ENCODE measurements at regions not wholly inside any gene's neighbourhood (a gene's known extent, or its start where the extent isn't known, plus 50 kb on each side); places are given as distances from the start of the nearest gene placed in this dataset.

GRCh38 chr1:58430421-58431275, 115.9 kb downstream of the OMA1 start:
- no peak for DNase-seq

- DNase-seq: no peak
Observed at GRCh38 chr1:58426918-58427317, 119.6 kb downstream of the OMA1 start.

- no peak for DNase-seq
Observed at GRCh38 chr1:58422436-58422835, 124.1 kb downstream of the OMA1 start.

- DNase-seq: no peak
Observed at GRCh38 chr1:58418283-58419228, 128.0 kb downstream of the OMA1 start.

- no peak for DNase-seq
Observed at GRCh38 chr1:58412071-58412580, 134.4 kb downstream of the OMA1 start.

- DNase-seq: no peak
Observed at GRCh38 chr1:58409890-58410289, 136.6 kb downstream of the OMA1 start.

GRCh38 chr1:58409336-58409735, 137.2 kb downstream of the OMA1 start:
- DNase-seq: no peak

- no peak for DNase-seq
Observed at GRCh38 chr1:58406301-58407071, 140.0 kb downstream of the OMA1 start.

- no peak for DNase-seq
Observed at GRCh38 chr1:58405660-58406059, 140.9 kb downstream of the OMA1 start.

GRCh38 chr1:58403894-58404293, 142.6 kb downstream of the OMA1 start:
- no peak for DNase-seq

- DNase-seq: no peak
Observed at GRCh38 chr1:58402444-58402843, 144.1 kb downstream of the OMA1 start.

GRCh38 chr1:58401991-58402390, 144.5 kb downstream of the OMA1 start:
- no peak for DNase-seq

GRCh38 chr1:58399176-58399575, 147.3 kb downstream of the OMA1 start:
- no peak for DNase-seq

- DNase-seq: no peak
Observed at GRCh38 chr1:58398714-58399113, 147.8 kb downstream of the OMA1 start.

GRCh38 chr1:58397187-58397820, 149.2 kb downstream of the OMA1 start:
- no peak for DNase-seq

GRCh38 chr1:58396150-58396549, 150.4 kb downstream of the OMA1 start:
- DNase-seq: no peak

- DNase-seq: no peak
Observed at GRCh38 chr1:58395355-58395754, 151.2 kb downstream of the OMA1 start.

- no peak for DNase-seq
Observed at GRCh38 chr1:58392083-58392482, 154.4 kb downstream of the OMA1 start.

GRCh38 chr1:58391514-58391913, 155.0 kb downstream of the OMA1 start:
- no peak for DNase-seq

- no peak for DNase-seq
Observed at GRCh38 chr1:58391056-58391455, 155.5 kb downstream of the OMA1 start.

GRCh38 chr1:58390091-58390490, 156.4 kb downstream of the OMA1 start:
- no peak for DNase-seq

- no peak for DNase-seq
Observed at GRCh38 chr1:58380345-58380744, 166.2 kb downstream of the OMA1 start.
